ENCODE measurements at regions not wholly inside any gene's neighbourhood (a gene's known extent, or its start where the extent isn't known, plus 50 kb on each side); places are given as distances from the start of the nearest gene placed in this dataset.

DNA sequence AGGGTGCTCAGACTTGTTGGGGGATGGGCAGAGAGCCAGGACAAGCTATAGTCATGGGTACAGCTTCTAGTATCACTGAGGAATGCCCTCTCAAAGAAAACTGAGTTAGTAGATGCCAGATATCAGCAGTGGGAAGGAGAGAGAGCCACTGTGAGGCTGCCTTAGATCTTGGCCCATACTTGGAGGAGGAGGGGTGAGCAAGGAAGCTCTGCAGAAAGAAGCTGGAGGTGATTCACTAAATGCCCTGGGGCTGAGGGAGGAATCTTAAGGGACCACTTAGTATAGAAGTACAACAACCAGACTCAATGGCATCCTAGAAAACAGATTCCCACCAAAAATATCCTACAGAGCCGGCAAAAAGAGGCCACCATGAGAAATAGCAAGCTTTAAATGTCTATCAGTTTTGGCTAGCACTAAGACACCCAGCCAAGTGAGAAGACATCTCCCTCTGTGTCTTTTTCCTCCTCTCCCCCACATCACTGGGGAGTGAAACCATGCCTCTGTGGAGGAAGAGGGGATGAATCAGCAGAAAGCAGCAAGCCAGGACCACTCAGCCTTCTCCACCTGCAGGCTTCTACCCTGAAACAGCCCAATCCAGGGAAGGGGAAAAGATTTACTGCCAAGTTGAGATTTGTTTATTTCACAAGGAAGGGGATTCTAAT lies 282.5 kb upstream of the STT3B start:
- no peak for DNase-seq (ENCODE audit: low read depth)

DNA sequence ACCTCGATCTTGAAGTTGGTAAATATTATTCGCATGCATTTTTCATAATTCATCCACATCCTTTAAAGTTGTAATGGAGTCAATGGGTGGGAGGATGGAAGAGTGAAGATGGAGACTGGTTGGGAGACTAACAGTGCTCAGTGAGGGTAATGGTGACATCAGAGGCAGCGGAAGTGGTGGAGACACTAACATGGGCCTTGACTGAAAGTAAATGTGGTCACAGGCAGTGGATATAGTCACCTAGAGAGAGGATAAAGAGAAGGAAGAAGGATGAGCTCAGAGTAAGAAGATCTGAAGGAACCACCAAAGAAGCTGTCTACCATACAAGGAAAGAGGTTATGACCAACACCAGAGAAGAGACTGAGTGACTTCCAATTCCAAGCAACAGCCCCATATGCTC lies 281.6 kb upstream of the STT3B start:
- DNase-seq (ENCODE audit: low read depth): no peak

DNA sequence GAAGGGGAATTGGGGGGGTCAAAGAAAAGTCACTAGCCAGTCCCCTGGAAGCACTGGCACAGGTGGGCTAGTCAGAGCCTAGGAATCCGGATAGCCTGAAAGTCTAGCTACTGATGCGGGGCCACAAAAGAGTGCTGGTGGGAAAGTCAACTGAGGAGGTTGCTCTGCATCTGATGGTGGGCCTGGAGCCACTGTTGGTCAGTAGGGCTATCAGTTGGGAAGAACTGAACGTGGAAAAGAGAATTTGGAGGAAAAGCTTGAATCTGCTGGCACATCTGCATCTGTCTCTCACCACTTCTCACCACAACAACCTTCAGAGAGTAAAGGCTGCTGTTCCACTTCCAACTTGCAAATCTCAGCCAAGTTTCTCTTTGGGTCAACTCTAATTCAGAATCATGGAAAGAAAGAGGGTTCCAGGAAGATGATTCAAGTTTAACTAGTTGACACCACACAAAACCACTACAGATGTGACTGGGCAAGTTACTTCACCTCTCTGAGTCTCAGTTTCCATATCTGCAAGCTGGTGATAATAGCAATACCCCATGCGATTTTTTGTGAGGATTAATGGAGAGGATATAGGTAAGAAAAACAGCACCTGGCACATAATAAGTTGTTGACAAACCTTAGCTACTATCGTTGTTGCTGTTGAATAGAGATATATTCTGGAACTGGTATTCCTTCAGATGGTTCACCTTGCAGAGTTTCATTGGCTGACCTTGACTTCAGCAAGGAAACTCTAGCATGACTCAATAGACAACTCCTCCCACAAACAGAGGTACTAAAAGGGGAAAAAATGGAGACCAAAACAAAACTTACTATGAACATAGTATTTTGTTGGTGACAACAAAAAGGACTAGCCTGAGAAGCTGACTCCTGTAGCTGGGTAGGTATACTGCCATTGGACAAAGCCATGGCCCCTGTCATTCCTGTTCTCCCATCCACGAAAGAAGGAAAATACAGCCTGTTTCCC lies 280.2 kb upstream of the STT3B start:
- no peak for DNase-seq (ENCODE audit: low read depth)

DNA sequence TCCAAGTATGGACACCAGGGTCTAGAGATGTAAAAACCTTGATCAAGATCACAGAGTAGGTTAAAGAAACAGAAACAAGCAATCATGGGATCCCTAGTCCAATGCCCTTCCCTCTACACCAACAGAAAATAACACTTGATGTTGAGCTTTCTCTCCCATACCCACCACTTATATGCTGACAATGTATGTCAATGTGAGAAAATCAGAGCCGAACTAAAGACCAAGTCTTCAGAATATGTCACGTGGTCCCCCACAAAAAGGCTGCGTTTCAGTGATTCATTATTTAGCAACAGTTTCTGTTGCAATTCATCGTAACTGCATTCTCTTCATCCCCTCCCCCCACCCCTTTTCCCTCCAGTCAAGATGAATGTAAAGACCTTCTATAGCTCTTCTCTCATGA lies 278.9 kb upstream of the STT3B start:
- no peak for DNase-seq (ENCODE audit: low read depth)

DNA sequence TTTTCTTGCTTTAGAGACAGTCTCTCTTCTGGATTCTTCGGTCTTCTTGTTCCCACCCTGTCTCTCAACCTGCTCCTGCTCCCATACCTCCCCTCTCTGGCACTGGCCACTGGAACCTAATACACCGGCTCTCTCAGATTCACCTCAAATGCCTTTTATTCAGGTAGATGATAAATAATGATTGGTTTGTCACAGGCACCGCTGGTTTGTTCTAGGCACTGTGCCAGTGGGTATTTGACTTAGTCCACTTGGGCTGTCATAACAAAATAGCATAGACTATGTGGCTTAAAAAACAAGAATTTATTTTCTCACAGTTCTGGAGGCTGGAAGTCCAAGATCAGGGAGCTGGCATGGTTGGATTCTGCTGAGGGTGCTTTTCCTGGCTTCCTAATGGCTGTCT lies 278.2 kb upstream of the STT3B start:
- no peak for DNase-seq (ENCODE audit: low read depth)

DNA sequence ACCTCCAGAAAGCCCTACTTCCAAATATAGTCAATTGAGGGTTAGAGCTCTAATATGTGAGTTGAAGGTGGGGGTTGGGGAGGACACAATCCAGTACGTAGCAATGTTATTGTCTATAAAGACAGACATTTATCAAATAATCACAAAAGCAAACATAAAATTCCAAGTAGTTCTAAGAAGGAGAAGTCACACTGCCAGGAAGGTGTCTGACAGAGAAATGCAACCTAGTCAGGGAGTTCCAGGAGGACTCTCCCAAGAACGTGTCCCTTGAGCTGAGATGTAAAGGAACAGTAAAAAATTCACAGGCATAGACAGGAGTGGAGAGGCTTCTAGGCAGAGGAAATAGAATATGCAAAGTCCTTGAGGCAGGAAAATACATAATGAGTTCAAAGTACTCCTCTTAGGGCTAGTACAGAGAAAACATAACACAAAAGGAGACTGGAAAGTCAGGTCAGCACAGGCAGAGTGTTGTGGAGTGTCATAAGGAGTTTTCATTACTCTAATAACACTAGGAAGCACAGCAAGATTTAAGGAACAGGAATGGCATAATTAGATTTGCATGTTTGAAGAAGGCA lies 277.6 kb upstream of the STT3B start:
- no peak for DNase-seq (ENCODE audit: low read depth)

DNA sequence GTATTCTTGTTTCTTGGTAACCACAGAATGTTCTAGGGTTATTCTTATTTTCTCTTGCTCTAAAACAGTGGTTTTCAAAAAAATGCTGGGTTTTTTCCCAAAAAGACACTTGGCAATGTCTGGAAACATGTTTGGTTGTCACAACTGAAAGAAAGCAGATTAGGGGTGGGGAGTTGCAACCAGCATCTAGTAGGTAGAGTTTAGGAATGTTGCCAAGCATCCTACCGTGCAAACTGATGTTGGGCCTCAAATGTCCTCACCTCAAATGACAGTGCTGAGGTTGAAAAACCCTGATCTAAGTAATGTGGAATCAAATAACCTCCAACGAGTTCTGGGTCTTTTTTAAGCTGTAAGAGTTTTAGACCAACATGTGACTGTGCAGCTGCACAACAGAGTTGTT lies 270.5 kb upstream of the STT3B start:
- DNase-seq (ENCODE audit: low read depth): no peak

DNA sequence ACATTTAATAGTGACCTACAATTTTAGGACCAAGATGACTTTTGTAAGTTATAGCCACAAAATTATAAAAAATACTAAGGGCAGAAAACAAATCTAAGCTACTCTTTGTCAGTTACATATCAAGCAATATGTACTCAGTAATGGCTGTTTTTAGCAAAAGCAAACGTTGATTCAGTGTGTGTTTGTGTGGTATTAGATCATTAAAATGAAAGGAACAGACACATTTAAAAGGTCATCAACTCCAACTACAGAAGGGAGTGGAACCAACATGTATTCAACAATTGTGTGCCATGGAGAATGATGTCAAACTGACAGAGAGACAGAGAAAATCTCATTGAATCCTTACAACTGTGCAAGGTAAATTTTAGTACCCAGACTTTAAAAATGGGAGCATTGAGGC lies 268.8 kb upstream of the STT3B start:
- no peak for DNase-seq (ENCODE audit: low read depth)

DNA sequence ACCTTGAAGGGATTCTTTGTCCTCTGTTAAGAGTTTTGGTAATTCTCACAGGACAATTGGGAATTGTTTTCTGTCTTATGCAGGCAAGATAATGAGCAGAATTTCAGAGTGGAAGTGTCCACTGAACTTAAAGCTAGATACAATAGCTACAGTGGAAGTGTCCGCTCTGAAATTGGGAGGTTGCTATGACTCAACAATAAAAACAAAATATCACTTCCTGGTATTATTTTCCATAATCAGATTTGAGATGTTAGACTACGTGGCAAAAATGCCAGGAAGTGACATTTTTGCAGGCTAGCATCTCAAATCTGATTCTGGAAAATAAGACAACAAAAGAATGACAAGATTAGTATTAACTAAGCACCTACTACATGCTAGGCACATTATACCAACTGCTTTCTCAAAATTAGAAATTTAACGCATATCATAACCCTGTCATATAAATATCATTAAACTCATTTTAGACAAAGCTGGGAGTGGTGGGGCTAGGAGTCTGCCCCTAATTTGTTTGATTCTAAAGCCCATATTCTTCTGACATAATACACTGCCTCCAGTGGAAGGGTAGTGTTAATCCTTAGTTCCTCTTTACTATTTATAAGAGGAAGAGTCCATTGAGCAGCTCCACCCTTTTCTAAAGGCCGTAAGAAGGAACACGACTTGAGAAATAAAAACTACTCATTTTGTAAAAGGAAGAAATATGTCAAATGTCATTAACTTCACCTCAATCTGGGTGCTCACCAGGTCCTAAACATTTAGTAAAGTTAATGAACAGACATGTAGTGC lies 266.9 kb upstream of the STT3B start:
- DNase-seq (ENCODE audit: low read depth): peak; percentile 12

DNA sequence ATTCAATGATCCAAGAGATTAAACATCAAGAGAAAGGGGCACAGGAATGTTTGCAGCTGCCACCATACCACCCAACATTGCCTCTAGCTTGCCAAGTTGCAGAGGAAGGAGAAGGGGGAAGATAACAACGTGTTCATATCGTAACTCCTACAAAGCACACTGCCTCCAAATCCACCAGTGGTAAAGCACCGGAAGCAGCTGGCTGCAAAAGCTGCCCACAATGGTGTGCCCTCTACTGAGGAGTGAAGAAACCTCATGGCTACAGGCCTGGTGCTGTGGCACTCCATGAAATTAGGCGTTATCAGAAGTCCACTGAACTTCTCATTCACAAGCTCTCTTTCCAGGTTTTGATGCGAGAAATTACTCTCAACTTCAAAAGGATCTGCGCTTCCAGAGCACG lies 263.9 kb upstream of the STT3B start:
- peak; percentile 75 for DNase-seq (ENCODE audit: low read depth)

DNA sequence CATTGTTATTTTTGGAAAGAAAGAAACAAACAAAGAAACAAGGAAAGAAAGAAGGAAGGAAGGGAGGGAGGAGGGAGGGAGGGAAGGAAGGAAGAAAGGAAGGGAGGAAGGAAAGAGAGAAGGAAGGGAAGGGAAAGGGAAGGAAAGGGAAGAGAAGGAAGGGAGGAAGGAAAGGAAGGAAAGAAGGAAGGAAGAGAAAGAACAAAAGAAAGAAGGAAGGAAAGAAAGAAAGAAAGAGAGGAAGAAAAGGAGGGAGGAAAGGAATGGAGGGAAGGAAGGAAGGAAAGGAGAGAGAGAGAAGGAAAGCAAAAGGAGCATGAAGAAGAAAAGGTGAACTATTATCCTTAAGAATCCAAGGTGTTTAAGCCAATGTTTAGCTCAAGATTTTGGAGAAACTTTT lies 262.7 kb upstream of the STT3B start:
- no peak for DNase-seq (ENCODE audit: low read depth)

DNA sequence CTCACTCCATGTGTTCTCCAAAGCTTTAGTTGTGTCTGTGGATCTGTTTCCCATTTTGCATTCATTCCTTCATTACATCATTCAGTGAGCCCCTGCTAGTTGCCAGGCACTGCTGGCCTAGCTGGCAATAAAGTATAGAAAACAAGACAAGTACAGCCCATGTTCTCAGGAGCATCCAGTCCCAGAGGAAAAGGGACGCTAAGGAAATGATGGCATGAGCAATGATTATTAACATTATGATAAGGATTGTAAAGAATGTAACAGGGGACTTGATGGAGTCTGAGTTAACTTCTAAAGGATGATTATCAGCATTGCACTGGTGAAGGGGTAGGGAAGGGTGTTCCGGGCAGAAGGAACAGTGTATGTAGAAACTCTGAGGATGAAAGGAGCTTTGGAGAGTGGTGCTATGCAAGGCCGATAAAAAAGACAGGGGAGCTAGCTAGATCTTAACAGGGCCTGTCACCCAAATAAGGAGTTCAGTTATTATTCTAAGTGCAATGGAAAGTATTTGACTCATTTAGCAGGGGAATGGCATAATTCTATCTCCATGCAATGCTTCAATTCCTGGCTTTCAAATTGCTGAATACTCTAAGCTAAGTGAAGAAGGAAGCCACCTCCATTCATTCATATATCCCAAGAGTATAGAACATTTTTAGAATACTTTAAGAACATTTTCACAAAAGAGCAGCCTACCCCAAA lies 258.2 kb upstream of the STT3B start:
- DNase-seq (ENCODE audit: low read depth): no peak

DNA sequence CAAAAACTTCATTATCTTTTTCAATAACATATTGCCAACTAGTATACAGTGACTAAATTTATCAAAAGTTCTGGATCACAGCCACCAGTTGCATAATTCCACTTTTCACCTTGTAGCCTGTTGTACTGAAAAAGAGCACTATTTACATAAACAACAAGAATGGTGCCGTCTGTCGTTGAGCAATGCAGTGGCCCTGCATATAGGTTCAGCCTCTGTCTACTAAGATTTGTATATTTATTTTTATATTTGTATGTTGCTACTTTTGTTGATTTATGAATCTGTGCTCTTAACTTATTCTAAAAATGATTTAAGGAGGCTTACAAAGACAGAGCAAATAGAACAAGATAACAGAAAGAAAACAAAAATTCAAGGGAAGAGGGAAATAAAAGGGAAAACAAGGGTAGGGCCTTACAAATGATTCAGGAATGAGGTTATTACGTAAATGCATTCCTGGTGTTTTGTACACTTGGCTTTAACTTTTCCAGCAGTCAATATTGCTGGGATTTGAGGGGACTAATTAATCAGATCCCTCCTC lies 257.6 kb upstream of the STT3B start:
- DNase-seq (ENCODE audit: low read depth): no peak

DNA sequence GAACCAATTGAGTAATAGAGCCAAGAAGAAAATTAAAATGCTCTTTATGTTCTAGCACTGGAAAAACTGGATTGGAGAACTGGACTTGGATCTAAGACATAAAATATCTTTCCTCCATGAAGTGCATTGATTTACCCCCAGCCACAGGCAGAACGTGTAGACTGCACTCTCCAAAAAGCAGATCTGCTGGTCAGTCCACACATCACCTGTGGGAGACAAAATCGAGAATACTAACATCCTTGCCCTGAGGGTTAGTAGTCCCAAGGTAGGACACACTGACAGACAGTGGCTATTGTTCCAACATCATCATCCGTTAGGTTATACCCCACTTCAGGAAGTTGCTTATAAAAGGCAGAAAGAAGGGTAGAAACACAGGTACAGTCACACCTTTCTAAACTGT lies 257.1 kb upstream of the STT3B start:
- no peak for DNase-seq (ENCODE audit: low read depth)

DNA sequence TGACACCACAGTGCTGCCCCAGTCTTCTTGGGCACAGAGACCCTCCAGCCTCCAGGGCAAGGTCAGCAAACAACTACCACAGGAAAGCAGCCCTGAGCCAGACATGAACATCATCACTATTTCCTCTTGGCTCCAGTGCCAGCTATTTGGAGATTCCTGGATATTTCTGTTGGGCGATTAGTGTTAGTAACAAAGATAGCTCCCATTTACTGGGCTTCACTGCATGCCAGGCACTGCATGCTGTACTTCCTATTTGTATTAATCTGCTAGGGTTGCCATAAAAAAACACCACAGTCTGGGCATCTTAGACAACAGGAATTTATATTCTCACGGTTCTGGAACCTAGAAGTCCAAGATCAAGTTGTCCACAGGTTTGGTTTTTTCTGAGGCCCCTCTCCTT lies 255.1 kb upstream of the STT3B start:
- no peak for DNase-seq (ENCODE audit: low read depth)

DNA sequence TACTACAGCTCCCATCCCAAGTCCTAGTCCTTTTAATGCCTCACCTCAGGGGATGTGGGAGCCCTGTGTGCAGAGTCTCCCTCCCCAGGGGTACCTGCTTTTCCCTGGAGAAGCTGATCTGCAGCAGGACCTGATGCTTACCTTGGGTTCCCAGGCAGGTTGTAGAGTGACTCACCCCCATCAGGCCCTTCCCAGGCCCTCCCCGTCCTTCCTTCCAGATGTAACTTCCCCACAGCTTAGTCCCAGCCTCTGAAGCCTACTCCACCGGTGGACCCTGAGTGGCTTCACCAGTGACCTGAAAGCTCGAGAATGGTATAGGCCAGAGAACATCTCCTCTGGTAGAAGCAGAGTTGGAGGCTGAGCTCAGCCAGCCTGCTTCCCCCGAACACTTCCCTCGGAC lies 254.2 kb upstream of the STT3B start:
- DNase-seq (ENCODE audit: low read depth): no peak

DNA sequence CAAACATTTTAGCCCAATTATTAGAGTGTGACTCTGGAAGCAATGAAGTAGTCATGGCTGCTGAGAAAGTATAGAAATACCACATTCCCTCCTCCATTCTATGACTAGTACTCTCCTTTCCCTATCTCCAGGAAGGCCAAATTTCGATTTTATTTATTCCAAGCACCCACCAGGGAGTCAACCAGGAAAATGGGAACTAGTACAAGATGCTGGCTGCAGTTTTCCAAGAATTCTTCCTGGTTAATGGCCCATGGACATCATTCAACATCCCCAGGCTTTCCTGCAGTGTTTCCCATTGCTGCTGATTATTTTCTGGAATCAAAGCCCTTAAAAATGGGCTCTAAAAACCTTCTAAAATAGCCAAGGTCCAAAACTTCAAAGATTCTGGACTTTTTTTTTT lies 247.9 kb upstream of the STT3B start:
- DNase-seq (ENCODE audit: low read depth): no peak

DNA sequence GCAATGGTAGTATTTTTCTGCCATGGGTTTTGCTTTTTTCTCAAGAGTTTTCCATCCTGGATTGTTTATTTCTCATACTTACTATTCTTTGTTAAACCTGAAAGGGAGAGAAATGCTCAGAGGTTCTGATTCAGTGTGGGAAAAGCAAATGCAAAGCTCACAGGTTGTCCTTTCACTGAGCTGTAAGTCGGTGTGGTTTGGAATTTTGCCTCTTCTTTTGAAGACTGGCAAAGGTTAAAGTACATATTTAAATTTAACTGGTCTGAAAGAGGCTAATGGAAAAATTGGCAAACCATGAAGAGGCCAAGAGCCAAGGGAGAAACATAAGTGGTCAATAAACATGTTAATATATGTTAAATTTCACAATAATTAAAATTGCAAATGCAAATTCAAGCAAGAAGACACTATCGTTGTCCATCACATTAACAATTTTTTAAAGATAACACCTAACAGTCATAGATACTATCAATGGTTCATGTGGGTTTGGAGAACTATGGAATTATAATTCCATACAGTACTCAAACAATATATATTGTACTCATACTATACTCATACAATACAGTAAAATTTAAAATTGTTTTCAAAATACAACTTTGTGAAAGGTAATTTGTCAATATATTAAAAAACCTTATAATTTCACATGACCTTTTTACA lies 246.8 kb upstream of the STT3B start:
- DNase-seq (ENCODE audit: low read depth): no peak

DNA sequence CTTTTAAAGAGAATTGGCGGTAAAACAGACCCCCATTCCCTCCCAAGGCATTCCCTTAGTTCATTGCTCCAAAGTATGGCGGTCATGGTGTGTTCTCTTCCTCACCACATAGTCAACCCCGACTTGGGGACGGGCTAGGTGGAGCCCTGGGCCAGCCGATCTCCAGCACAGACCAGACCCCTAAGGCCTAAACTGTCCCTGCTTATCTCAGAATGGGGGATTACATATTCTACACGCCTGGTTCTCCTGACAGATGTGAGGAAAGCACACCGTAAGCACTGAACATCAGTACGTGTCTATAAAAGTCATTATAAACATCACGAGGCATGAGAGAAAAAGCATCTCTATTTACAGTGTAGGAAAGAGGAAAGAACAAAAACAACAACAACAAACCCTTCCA lies 244.5 kb upstream of the STT3B start:
- DNase-seq (ENCODE audit: low read depth): no peak

DNA sequence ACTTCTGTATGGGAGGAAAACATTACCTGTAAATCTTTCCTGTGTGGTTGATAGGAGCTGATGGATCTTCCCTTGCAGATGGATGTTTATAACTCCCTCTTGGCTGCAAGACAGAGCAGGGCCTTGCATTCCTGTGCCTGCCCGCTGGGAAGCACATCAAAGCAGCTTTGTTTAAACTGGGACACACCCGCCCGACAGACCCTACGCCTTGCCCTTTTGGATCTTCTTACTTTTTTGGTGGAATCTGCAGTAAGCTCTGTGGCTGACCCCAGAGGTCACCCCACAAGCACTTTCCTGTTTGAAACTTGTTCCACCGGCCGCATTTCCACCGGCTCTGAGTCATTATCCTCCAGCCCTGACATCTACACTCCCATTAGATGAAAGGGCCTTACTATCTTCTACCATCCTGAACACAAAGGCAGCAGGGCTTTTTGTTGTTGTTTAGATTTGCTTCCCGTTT lies 244.1 kb upstream of the STT3B start:
- peak; percentile 11 for DNase-seq (ENCODE audit: low read depth)

DNA sequence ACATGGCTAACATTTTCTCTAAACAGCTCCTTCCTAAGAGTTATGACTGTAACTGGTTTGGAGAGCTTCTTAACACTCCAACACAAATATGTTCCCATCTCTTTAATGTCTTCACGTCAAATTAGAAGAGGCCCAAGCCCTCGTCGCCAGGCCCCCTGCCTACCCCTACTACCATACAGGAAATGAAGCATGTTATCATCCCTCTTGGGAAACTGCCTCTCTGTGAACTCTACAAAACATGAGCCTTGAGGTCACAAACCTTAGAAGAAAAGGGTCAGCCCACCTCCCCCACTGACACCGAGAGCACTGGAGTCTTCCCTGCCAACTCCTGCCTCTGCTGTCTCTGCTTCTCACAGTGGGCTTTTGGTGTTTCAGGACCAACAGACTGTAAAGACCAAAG lies 243.1 kb upstream of the STT3B start:
- no peak for DNase-seq (ENCODE audit: low read depth)

Data from CMK (cell line).